Thoracic aorta (tissue), 2 donors: ENCODE measurements at regions not wholly inside any gene's neighbourhood (a gene's known extent, or its start where the extent isn't known, plus 50 kb on each side); places are given as distances from the start of the nearest gene placed in this dataset.

ENCODE experiments used
- ATAC-seq: fragments of 150-250 bp; one replicate; pipeline ENCODE4 v1.8.0; 2017; ENCODE audit warnings: low read depth; ENCODE audit not compliant: insufficient number of reproducible peaks, low FRiP score
- DNase-seq: peaks from one replicate; pipeline ENCODE4 v3.0.0-alpha.2; 2020; ENCODE audit warnings: low spot score
- H3K27ac ChIP-seq, 2 donors: fragments of 200-600 bp; sonication (generic); 1 replicate in 1 of 2; 2 replicates in 1 of 2; pipeline ENCODE4 v1.5.1; 2016; ENCODE audit warnings: mild to moderate bottlenecking in 2 of 2, moderate library complexity in 2 of 2
- H3K27me3 ChIP-seq: fragments of 200-600 bp; sonication (generic); replicated peaks from 2 replicates; pipeline ENCODE4 v1.6.0; 2016; ENCODE audit warnings: mild to moderate bottlenecking; ENCODE audit not compliant: insufficient read depth
- H3K36me3 ChIP-seq: fragments of 200-600 bp; sonication (generic); one replicate; pipeline ENCODE4 v1.5.1; 2016
- H3K4me1 ChIP-seq, 2 donors: fragments of 200-600 bp; sonication (generic); 1 replicate in 1 of 2; 2 replicates in 1 of 2; pipeline versions ENCODE4 v1.5.1 to v1.6.0; 2016; ENCODE audit warnings: low read depth in 2 of 2, mild to moderate bottlenecking in 1 of 2; ENCODE audit not compliant: control insufficient read depth in 1 of 2
- H3K4me3 ChIP-seq: fragments of 200-600 bp; sonication (generic); 2 replicates; pipeline ENCODE4 v1.5.1; 2016; ENCODE audit warnings: mild to moderate bottlenecking
- H3K9me3 ChIP-seq: fragments of 200-600 bp; sonication (generic); 2 replicates; pipeline ENCODE4 v1.5.1; 2016
- TF ChIP-seq, protein P1 (sequence below): fragments of 200-600 bp; sonication (generic); IDR thresholded peaks from one replicate; pipeline ENCODE4 v1.5.1; 2019; ENCODE audit warnings: antibody characterized with exemption

DNA sequence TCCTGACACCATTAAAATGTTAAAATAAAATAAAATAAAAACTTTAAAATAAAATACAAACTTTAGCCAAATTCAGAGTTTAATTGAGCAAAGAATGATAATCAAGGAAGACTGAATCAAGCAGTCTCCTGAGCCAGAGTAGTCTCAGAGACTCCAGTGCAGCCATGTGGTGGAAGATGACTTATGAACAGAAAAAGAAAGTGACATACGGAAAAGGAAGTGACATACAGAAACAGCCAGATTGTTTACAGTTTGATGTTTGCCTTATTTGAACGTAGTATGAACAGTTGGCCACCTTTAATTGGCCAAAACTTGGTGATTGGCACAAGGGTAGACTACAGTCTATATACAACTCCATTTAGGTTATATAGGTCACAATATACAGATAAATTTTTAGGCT is 787.2 kb downstream of the ADCYAP1 start:
- Histone ChIP-seq H3K36me3 (no peaks in the 10 kb centered on the region), H3K9me3 (no peaks in the 10 kb centered on the region), H3K27me3 (no peaks in the 10 kb centered on the region), H3K4me3 (no peak overlapping the region), H3K27ac (no peak overlapping the region), H3K4me1 (no peaks in the 10 kb centered on the region)
- DNase-seq (no peak), ATAC-seq (no peak)
- TF ChIP-seq, protein P1, sequence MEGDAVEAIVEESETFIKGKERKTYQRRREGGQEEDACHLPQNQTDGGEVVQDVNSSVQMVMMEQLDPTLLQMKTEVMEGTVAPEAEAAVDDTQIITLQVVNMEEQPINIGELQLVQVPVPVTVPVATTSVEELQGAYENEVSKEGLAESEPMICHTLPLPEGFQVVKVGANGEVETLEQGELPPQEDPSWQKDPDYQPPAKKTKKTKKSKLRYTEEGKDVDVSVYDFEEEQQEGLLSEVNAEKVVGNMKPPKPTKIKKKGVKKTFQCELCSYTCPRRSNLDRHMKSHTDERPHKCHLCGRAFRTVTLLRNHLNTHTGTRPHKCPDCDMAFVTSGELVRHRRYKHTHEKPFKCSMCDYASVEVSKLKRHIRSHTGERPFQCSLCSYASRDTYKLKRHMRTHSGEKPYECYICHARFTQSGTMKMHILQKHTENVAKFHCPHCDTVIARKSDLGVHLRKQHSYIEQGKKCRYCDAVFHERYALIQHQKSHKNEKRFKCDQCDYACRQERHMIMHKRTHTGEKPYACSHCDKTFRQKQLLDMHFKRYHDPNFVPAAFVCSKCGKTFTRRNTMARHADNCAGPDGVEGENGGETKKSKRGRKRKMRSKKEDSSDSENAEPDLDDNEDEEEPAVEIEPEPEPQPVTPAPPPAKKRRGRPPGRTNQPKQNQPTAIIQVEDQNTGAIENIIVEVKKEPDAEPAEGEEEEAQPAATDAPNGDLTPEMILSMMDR, result no peak

DNA sequence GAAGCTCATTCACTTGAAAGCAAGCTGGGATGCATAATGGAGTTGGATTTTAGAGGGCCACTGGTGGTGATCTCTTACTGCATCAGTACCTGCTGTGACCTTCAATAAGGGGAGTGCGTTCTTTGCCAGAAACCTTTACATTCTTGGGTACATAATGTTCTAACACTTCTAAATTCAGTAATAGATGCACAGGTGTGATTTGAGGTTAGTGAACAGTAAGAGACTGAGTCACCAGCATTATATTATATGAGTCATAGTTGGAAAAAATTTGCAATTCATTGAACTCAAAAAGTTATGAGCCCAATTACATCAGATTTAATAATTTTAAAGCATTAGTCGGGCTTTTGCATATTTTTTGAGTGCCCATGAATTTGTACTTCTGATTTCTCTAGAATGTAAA is 803.3 kb downstream of the ADCYAP1 start:
- no peak overlapping the region for H3K27ac ChIP-seq

DNA sequence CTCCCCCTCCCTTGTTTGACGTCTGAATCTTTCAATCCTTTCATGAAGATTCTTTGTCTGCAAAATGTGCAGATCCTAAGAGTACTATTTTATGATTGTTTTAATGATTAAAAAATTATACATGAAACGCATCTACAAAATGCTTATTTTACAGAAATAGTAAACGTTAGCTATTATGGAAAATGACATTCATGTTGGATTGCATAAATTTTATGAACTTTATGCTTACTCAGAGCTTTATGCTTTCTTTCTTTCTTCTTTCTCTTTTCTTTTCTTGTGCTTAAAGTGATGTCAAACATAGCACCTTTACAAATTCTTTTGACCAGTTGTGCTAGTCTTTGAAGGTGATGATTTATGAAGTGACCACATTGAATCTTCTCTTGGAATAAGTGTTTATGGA is 805.4 kb downstream of the ADCYAP1 start:
- H3K27me3 ChIP-seq, result no peaks in the 10 kb centered on the region
- TF ChIP-seq, protein P1, result no peak
- DNase-seq (no peak), ATAC-seq (no peak)
- no peak overlapping the region for H3K27ac ChIP-seq
- no peaks in the 10 kb centered on the region for H3K4me1 ChIP-seq
- H3K36me3 ChIP-seq, result no peaks in the 10 kb centered on the region
- no peak overlapping the region for H3K4me3 ChIP-seq
- no peaks in the 10 kb centered on the region for H3K9me3 ChIP-seq

More for the DNA sequence above, 803.3 kb downstream of the ADCYAP1 start:
- no peaks in the 10 kb centered on the region for H3K9me3 ChIP-seq
- no peaks in the 10 kb centered on the region for H3K36me3 ChIP-seq
- no peak overlapping the region for H3K4me3 ChIP-seq
- H3K27me3 ChIP-seq, result no peaks in the 10 kb centered on the region
- no peaks in the 10 kb centered on the region for H3K4me1 ChIP-seq
- DNase-seq (no peak), ATAC-seq (no peak)
- TF ChIP-seq, protein P1, result no peak

DNA sequence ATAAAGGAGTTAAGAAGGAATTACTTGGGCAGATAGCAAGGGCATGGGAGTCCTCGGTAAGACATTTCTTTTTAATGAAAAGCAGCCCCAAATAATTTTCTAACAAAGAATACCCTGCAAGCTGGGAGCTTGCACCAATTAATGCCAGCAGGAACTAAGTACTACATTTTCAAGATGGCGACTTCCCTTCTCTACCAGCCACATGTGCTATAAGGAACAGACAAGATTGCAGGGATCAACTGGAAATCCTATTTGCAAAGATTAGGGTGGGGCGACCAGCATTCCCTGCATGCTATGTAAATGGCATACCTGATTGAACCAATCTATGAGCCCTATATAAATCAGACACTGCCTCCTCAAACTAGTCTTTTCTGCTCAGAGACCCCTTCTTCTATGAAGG is 827.5 kb downstream of the ADCYAP1 start:
- Histone ChIP-seq H3K9me3 (no peaks in the 10 kb centered on the region), H3K4me1 (no peaks in the 10 kb centered on the region), H3K27ac (no peak overlapping the region), H3K4me3 (no peak overlapping the region), H3K36me3 (no peaks in the 10 kb centered on the region), H3K27me3 (no peaks in the 10 kb centered on the region)
- DNase-seq (no peak), ATAC-seq (no peak)
- TF ChIP-seq, protein P1, result no peak

DNA sequence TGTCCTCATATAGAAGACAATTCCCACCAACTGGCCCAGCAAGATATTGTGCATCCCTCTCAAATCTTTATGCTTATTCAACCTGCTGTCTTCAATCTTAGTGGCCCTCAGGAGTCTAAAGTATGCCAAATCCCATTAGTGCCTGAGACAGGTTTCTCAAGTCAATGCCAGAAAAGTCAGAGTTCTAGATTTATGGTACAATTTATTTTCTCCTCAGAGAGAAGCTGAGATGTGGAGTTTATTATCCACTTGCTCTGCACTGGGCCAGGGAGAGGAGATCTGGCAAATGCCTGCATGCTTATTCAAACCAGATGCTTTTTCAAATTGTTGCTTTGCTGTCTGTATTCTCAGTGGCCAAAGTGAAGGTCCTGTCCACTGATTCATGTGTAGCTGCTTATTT is 825.2 kb downstream of the METTL4 start:
- no peak for ATAC-seq
- no peaks in the 10 kb centered on the region for H3K27me3 ChIP-seq

More for the DNA sequence above, 825.2 kb downstream of the METTL4 start:
- no peaks in the 10 kb centered on the region for H3K36me3 ChIP-seq
- TF ChIP-seq, protein P1, result no peak
- H3K27ac ChIP-seq, result no peak overlapping the region
- no peaks in the 10 kb centered on the region for H3K9me3 ChIP-seq
- no peak overlapping the region for H3K4me3 ChIP-seq
- H3K4me1 ChIP-seq, result no peaks in the 10 kb centered on the region
- no peak for DNase-seq
